OCI-LY3 (cell line): ENCODE measurements at regions not wholly inside any gene's neighbourhood (a gene's known extent, or its start where the extent isn't known, plus 50 kb on each side); places are given as distances from the start of the nearest gene placed in this dataset.

Experiments
- H2AFZ ChIP-seq: fragments of 200-600, 300-600 bp; shearing (Covaris generic); 2 replicates; pipeline ENCODE4 v1.6.0; 2014; ENCODE audit warnings: antibody characterized with exemption, low read depth, low read length
- H3K27ac ChIP-seq: fragments of 200-600, 300-600 bp; sonication (generic); 2 replicates; pipeline ENCODE4 v1.5.1; 2014; ENCODE audit warnings: mild to moderate bottlenecking, low read length, moderate library complexity, mixed read lengths
- H3K27me3 ChIP-seq: fragments of 200-600, 300-600 bp; sonication (generic); 2 replicates; pipeline ENCODE4 v1.6.1; 2014; ENCODE audit warnings: low read depth, low read length, mixed read lengths
- H3K36me3 ChIP-seq: fragments of 200-600, 300-600 bp; sonication (generic); replicated peaks from 2 replicates; pipeline ENCODE3; 2014; ENCODE audit warnings: low read depth, low read length, mixed read lengths
- H3K4me1 ChIP-seq: fragments of 300-600, 200-600 bp; sonication (generic); 2 replicates; pipeline ENCODE4 v1.6.1; 2014; ENCODE audit warnings: low read length, mixed read lengths
- H3K4me2 ChIP-seq: fragments of 200-600, 300-600 bp; sonication (generic); 2 replicates; pipeline ENCODE4 v1.6.1; 2014; ENCODE audit warnings: low read length, mixed read lengths
- H3K4me3 ChIP-seq: fragments of 300-600, 200-600 bp; sonication (generic); 2 replicates; pipeline ENCODE4 v1.5.1; 2014; ENCODE audit warnings: antibody characterized with exemption, mild to moderate bottlenecking, low read length, moderate library complexity
- H3K79me2 ChIP-seq: fragments of 300-600, 200-600 bp; shearing (Covaris generic); 2 replicates; pipeline ENCODE4 v1.6.1; 2014; ENCODE audit warnings: mild to moderate bottlenecking, low read length, mixed read lengths
- H3K9ac ChIP-seq: fragments of 300-600, 200-600 bp; shearing (Covaris generic); 2 replicates; pipeline ENCODE4 v1.6.0; 2014; ENCODE audit warnings: mild to moderate bottlenecking, low read length, moderate library complexity
- H3K9me3 ChIP-seq: fragments of 200-600, 300-600 bp; shearing (Covaris generic); 2 replicates; pipeline ENCODE4 v1.6.1; 2014; ENCODE audit warnings: low read length, mixed read lengths; ENCODE audit not compliant: insufficient read depth
- H4K20me1 ChIP-seq: fragments of 200-600, 300-600 bp; sonication (generic); 2 replicates; pipeline ENCODE4 v1.6.1; 2016; ENCODE audit warnings: low read length, mixed read lengths; ENCODE audit not compliant: insufficient read depth
- CTCF ChIP-seq: fragments of 200-600, 300-600 bp; sonication (generic); IDR thresholded peaks from 2 replicates; pipeline ENCODE4 v1.5.1; 2014; ENCODE audit warnings: antibody characterized with exemption, low read length, low read depth
- EZH2phosphoT487 ChIP-seq: fragments of 200-600 bp; shearing (Covaris generic); IDR thresholded peaks from 2 replicates; pipeline ENCODE4 v1.6.1; 2018; ENCODE audit warnings: antibody characterized with exemption, mixed run types, low read depth

GRCh38 chr14:62322216-62322615, 560.0 kb downstream of the SNAPC1 start:
- TF ChIP-seq EZH2phosphoT487 (no peak), CTCF (no peak)
- no peaks in the 10 kb centered on the region for H3K27me3 ChIP-seq
- no peaks in the 10 kb centered on the region for H4K20me1 ChIP-seq
- H3K9me3 ChIP-seq, result no peaks in the 10 kb centered on the region
- no peaks in the 10 kb centered on the region for H3K4me1 ChIP-seq
- no peak overlapping the region for H3K27ac ChIP-seq
- H3K36me3 ChIP-seq, result no peaks in the 10 kb centered on the region
- H3K79me2 ChIP-seq, result no peaks in the 10 kb centered on the region
- H3K9ac ChIP-seq, result no peak overlapping the region
- H3K4me3 ChIP-seq, result no peak overlapping the region
- no peak overlapping the region for H2AFZ ChIP-seq
- no peak overlapping the region for H3K4me2 ChIP-seq

DNA sequence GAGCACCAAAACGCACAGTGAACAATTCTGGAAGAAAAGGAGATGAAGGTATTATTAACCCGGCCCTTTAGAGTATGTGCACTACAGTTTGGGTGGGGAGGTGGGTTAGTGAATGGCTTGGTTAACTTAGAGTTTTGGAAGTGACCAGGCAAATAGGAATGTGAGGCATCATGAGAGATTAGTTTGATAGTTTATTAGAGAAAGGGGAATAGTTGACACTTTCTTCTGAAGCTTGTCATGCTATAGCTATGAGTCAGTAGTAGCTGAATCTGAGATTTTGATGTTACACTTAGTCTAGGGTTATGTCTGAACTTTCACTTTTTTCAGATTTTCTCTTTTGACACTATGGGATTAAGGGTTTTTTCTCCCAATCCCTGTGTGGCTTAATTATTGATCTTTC, 567.2 kb downstream of the SNAPC1 start:
- TF ChIP-seq EZH2phosphoT487 (no peak), CTCF (no peak)

GRCh38 chr14:62347562-62348011, 585.4 kb downstream of the SNAPC1 start:
- TF ChIP-seq EZH2phosphoT487 (no peak), CTCF (no peak)
- no peaks in the 10 kb centered on the region for H3K79me2 ChIP-seq
- H3K9ac ChIP-seq, result no peak overlapping the region
- H3K36me3 ChIP-seq, result no peaks in the 10 kb centered on the region
- H3K4me3 ChIP-seq, result no peak overlapping the region
- H3K27ac ChIP-seq, result no peak overlapping the region
- H3K4me1 ChIP-seq, result no peaks in the 10 kb centered on the region
- no peaks in the 10 kb centered on the region for H4K20me1 ChIP-seq
- H3K27me3 ChIP-seq, result no peaks in the 10 kb centered on the region
- H3K9me3 ChIP-seq, result no peaks in the 10 kb centered on the region
- no peak overlapping the region for H2AFZ ChIP-seq
- H3K4me2 ChIP-seq, result no peak overlapping the region

More for the DNA sequence above, 567.2 kb downstream of the SNAPC1 start:
- no peaks in the 10 kb centered on the region for H3K36me3 ChIP-seq
- H2AFZ ChIP-seq, result no peak overlapping the region
- H3K27me3 ChIP-seq, result no peaks in the 10 kb centered on the region
- no peaks in the 10 kb centered on the region for H3K4me1 ChIP-seq
- no peaks in the 10 kb centered on the region for H3K9me3 ChIP-seq
- no peak overlapping the region for H3K9ac ChIP-seq
- no peak overlapping the region for H3K4me3 ChIP-seq
- no peak overlapping the region for H3K4me2 ChIP-seq
- H4K20me1 ChIP-seq, result no peaks in the 10 kb centered on the region
- H3K79me2 ChIP-seq, result no peaks in the 10 kb centered on the region
- H3K27ac ChIP-seq, result no peak overlapping the region

DNA sequence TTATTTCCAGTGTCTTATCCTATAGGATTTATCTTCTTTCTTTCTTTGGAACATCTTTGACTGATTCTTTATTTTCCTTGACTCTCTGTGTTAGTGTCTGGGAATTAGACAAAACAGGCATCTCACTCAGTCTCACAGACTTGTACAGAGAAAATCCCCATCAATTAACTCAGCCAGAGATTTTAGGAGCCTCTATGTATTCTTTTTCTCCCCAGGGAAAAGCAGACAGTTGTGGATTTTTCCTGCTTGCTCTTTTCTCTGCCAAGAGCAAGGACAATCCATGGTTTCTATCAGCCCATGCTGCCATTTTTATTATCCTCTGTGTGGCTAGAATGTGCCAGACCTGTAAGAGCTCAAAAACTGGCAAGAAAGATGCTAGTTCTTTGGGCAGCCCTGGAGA, 595.1 kb downstream of the SNAPC1 start:
- no peaks in the 10 kb centered on the region for H3K79me2 ChIP-seq
- H3K4me2 ChIP-seq, result no peak overlapping the region
- H3K36me3 ChIP-seq, result no peaks in the 10 kb centered on the region

More for the DNA sequence above, 595.1 kb downstream of the SNAPC1 start:
- Histone ChIP-seq H3K9ac (no peak overlapping the region), H3K4me1 (no peaks in the 10 kb centered on the region), H4K20me1 (no peaks in the 10 kb centered on the region), H2AFZ (no peak overlapping the region), H3K27me3 (no peaks in the 10 kb centered on the region), H3K9me3 (no peaks in the 10 kb centered on the region), H3K27ac (no peak overlapping the region), H3K4me3 (no peak overlapping the region)
- TF ChIP-seq EZH2phosphoT487 (no peak), CTCF (no peak)
